PC-3 (cell line): ENCODE measurements at regions not wholly inside any gene's neighbourhood (a gene's known extent, or its start where the extent isn't known, plus 50 kb on each side); places are given as distances from the start of the nearest gene placed in this dataset.

Source experiments
- EZH2 ChIP-seq: fragments of 300-600 bp; sonication (generic); IDR thresholded peaks from one replicate; pipeline ENCODE4 v1.6.1; 2017; ENCODE audit warnings: antibody characterized with exemption, mild to moderate bottlenecking, low read length; ENCODE audit not compliant: unreplicated experiment
- EZH2phosphoT487 ChIP-seq: fragments of 300-600 bp; sonication (generic); IDR thresholded peaks from 2 replicates; pipeline ENCODE4 v1.6.1; 2018; ENCODE audit warnings: mild to moderate bottlenecking, antibody characterized with exemption, low read length, borderline replicate concordance
- TF ChIP-seq, protein P1 (sequence below): fragments of 300-600 bp; sonication (generic); conservative IDR thresholded peaks from 2 replicates; pipeline ENCODE4 v1.5.1; 2017; ENCODE audit warnings: antibody characterized with exemption, low read depth, mild to moderate bottlenecking, low read length

DNA sequence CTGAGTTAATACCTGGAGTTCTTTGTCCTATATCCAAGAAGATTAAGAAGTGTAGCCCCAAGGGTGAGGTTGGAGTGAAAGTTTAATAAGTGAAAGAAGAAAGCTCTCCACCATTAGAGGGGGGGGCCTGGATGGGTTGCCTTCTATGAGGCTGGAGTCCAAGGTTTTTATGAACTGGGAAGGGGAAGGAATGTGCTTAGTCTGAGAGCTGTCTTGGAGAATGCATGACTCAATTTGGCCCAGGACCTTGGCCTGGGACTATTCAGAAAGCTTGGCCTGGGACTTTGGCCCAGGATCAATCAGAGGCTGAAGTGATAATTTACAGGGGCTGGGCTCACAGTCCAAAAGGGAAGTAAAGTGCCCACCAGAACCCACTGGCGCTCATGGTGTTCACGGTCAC lies 1049.0 kb upstream of the GRIA3 start:
- TF ChIP-seq, protein P1, sequence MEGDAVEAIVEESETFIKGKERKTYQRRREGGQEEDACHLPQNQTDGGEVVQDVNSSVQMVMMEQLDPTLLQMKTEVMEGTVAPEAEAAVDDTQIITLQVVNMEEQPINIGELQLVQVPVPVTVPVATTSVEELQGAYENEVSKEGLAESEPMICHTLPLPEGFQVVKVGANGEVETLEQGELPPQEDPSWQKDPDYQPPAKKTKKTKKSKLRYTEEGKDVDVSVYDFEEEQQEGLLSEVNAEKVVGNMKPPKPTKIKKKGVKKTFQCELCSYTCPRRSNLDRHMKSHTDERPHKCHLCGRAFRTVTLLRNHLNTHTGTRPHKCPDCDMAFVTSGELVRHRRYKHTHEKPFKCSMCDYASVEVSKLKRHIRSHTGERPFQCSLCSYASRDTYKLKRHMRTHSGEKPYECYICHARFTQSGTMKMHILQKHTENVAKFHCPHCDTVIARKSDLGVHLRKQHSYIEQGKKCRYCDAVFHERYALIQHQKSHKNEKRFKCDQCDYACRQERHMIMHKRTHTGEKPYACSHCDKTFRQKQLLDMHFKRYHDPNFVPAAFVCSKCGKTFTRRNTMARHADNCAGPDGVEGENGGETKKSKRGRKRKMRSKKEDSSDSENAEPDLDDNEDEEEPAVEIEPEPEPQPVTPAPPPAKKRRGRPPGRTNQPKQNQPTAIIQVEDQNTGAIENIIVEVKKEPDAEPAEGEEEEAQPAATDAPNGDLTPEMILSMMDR: no peak
- TF ChIP-seq EZH2 (no peak), EZH2phosphoT487 (no peak)
